MM.1S (cell line): ENCODE measurements at regions not wholly inside any gene's neighbourhood (a gene's known extent, or its start where the extent isn't known, plus 50 kb on each side); places are given as distances from the start of the nearest gene placed in this dataset.

Experiments used
- DNase-seq: peaks from one replicate; pipeline ENCODE4 v3.0.0-alpha.2; 2015
- H2AFZ ChIP-seq: fragments of 300-600 bp; sonication (generic); 2 replicates; pipeline ENCODE4 v1.6.0; 2016; ENCODE audit warnings: antibody characterized with exemption, low read length
- H3F3A ChIP-seq: fragments of 300-600 bp; sonication (generic); 2 replicates; pipeline ENCODE4 v1.6.1; 2016; ENCODE audit warnings: mild to moderate bottlenecking, antibody characterized with exemption, low read length, moderate library complexity, mixed read lengths; ENCODE audit not compliant: insufficient read depth
- H3K27ac ChIP-seq: fragments of 300-600 bp; sonication (generic); 2 replicates; pipeline ENCODE4 v1.5.1; 2016; ENCODE audit warnings: mild to moderate bottlenecking, low read length
- H3K27me3 ChIP-seq: fragments of 300-600 bp; sonication (generic); replicated peaks from 2 replicates; pipeline ENCODE4 v1.6.0; 2016; ENCODE audit warnings: low read length; ENCODE audit not compliant: insufficient read depth
- H3K36me3 ChIP-seq: fragments of 300-600 bp; sonication (generic); replicated peaks from 2 replicates; pipeline ENCODE4 v1.6.1; 2016; ENCODE audit warnings: mild to moderate bottlenecking, low read length, mixed read lengths; ENCODE audit not compliant: insufficient read depth
- H3K4me1 ChIP-seq: fragments of 300-600 bp; sonication (generic); 2 replicates; pipeline ENCODE4 v1.6.1; 2016; ENCODE audit warnings: low read length, mixed read lengths
- H3K4me2 ChIP-seq: fragments of 300-600 bp; sonication (generic); 2 replicates; pipeline ENCODE4 v1.6.0; 2016; ENCODE audit warnings: low read depth, low read length
- H3K4me3 ChIP-seq: fragments of 300-600 bp; sonication (generic); 2 replicates; pipeline ENCODE4 v1.5.1; 2016; ENCODE audit warnings: low read length, mixed read lengths
- H3K79me2 ChIP-seq: fragments of 300-600 bp; sonication (generic); 2 replicates; pipeline ENCODE4 v1.6.1; 2016; ENCODE audit warnings: mixed run types, low read length, mixed read lengths
- H3K9ac ChIP-seq: fragments of 300-600 bp; sonication (generic); 2 replicates; pipeline ENCODE4 v1.6.1; 2016; ENCODE audit warnings: low read length, mixed read lengths
- H3K9me2 ChIP-seq: fragments of 300-600 bp; sonication (generic); replicated peaks from 2 replicates; pipeline ENCODE4 v1.6.1; 2016; ENCODE audit warnings: mild to moderate bottlenecking, low read length, mixed read lengths; ENCODE audit not compliant: insufficient read depth
- H3K9me3 ChIP-seq: fragments of 300-600 bp; sonication (generic); replicated peaks from 2 replicates; pipeline ENCODE4 v1.6.1; 2016; ENCODE audit warnings: mild to moderate bottlenecking, low read length, mixed read lengths; ENCODE audit not compliant: insufficient read depth
- H4K20me1 ChIP-seq: fragments of 300-600 bp; sonication (generic); 2 replicates; pipeline ENCODE4 v1.6.1; 2016; ENCODE audit warnings: mild to moderate bottlenecking, low read length, moderate library complexity, mixed read lengths; ENCODE audit not compliant: insufficient read depth
- EZH2 ChIP-seq: fragments of 300-600 bp; sonication (generic); optimal IDR thresholded peaks from 2 replicates; pipeline ENCODE3; 2017; ENCODE audit warnings: low read depth, mild to moderate bottlenecking, antibody characterized with exemption, low read length, mixed read lengths
- EZH2phosphoT487 ChIP-seq: fragments of 300-600 bp; sonication (generic); IDR thresholded peaks from 2 replicates; pipeline ENCODE4 v1.6.1; 2018; ENCODE audit warnings: antibody characterized with exemption, low read length
- TF ChIP-seq, protein P1 (sequence below): fragments of 300-600 bp; sonication (generic); IDR thresholded peaks from 2 replicates; pipeline ENCODE4 v1.5.1; 2016; ENCODE audit warnings: antibody characterized with exemption, low read length, mixed read lengths

DNA sequence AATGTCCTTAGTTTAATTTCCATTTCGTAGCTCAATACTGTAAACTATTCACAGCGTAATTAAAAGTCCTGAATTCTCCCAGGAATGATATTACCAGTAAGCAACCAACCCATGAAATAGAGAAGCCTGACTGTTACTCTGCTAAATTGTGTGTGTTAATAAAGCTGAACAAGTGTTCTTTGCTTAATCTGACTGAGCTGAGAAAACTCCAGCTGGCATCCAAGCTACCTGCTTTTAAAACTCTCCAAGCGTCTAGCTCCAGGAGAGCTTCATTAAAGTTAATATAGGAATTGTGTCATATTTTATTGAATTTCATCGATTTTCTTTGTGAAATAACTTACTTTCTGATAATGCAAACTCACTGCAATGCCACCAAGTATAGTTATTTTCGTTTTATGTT, 524.4 kb downstream of the SLC16A7 start:
- Histone ChIP-seq H3K4me3 (no peak overlapping the region), H3K9ac (no peak overlapping the region), H3K27me3 (no peaks in the 10 kb centered on the region), H3K4me2 (no peak overlapping the region), H3K9me2 (no peaks in the 10 kb centered on the region), H3K79me2 (no peaks in the 10 kb centered on the region), H3K36me3 (no peaks in the 10 kb centered on the region), H3K4me1 (no peaks in the 10 kb centered on the region), H3F3A (no peaks in the 10 kb centered on the region), H4K20me1 (no peaks in the 10 kb centered on the region), H2AFZ (no peak overlapping the region), H3K9me3 (no peaks in the 10 kb centered on the region), H3K27ac (no peak overlapping the region)
- TF ChIP-seq EZH2phosphoT487, result no peak
- no peak for TF ChIP-seq EZH2
- TF ChIP-seq, protein P1, sequence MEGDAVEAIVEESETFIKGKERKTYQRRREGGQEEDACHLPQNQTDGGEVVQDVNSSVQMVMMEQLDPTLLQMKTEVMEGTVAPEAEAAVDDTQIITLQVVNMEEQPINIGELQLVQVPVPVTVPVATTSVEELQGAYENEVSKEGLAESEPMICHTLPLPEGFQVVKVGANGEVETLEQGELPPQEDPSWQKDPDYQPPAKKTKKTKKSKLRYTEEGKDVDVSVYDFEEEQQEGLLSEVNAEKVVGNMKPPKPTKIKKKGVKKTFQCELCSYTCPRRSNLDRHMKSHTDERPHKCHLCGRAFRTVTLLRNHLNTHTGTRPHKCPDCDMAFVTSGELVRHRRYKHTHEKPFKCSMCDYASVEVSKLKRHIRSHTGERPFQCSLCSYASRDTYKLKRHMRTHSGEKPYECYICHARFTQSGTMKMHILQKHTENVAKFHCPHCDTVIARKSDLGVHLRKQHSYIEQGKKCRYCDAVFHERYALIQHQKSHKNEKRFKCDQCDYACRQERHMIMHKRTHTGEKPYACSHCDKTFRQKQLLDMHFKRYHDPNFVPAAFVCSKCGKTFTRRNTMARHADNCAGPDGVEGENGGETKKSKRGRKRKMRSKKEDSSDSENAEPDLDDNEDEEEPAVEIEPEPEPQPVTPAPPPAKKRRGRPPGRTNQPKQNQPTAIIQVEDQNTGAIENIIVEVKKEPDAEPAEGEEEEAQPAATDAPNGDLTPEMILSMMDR, result no peak
- DNase-seq, result no peak

DNA sequence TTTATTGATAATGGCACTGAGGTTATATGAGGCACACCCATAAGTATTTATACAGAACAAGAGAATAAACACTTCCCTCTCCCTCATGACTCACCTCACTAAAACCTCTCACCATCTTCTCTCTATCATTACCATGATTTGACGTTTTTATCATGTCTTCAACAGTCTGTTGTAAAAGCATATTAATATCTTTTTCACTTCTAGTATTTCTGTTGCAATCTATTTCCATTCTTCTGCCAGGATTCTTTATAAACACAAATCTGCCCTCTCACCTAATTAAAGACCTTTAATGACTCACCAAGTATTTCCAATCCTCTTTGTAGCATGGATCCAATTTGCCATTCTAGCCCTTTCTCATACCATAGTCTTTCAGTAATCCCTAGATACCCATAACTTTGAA, 527.7 kb downstream of the SLC16A7 start:
- Histone ChIP-seq H3K4me2 (no peak overlapping the region), H3K9me3 (no peaks in the 10 kb centered on the region), H4K20me1 (no peaks in the 10 kb centered on the region), H3F3A (no peaks in the 10 kb centered on the region), H3K4me1 (no peaks in the 10 kb centered on the region), H3K4me3 (no peak overlapping the region), H3K79me2 (no peaks in the 10 kb centered on the region), H3K36me3 (no peaks in the 10 kb centered on the region), H3K27me3 (no peaks in the 10 kb centered on the region), H3K27ac (no peak overlapping the region), H3K9ac (no peak overlapping the region), H3K9me2 (no peaks in the 10 kb centered on the region), H2AFZ (no peak overlapping the region)
- TF ChIP-seq EZH2, result no peak
- TF ChIP-seq, protein P1, result no peak
- no peak for TF ChIP-seq EZH2phosphoT487
- no peak for DNase-seq

DNA sequence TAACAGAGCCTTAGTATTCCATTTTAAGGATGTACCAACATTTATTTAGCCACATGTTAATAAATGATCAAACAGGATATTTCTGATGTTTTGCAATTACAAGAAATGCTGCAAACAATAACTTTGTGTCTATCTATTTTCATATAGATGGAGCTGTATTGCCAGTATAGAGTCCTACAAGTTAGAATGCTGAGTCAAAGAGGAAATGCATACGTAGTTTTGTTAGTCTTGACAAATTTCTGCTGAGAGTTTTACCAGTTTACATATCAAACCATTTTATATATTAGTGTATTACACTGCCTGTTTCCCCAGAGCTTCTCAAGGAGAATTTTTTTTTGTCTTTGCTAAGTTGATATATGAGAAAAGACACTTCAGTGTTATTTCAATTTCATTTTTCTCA, 541.7 kb downstream of the SLC16A7 start:
- Histone ChIP-seq H3K79me2 (no peaks in the 10 kb centered on the region), H3K27ac (no peak overlapping the region), H3K4me2 (no peak overlapping the region), H3F3A (no peaks in the 10 kb centered on the region), H3K9me2 (no peaks in the 10 kb centered on the region), H3K36me3 (no peaks in the 10 kb centered on the region), H2AFZ (no peak overlapping the region), H3K4me1 (no peaks in the 10 kb centered on the region), H3K9me3 (no peaks in the 10 kb centered on the region), H4K20me1 (no peaks in the 10 kb centered on the region), H3K27me3 (no peaks in the 10 kb centered on the region), H3K4me3 (no peak overlapping the region), H3K9ac (no peak overlapping the region)
- TF ChIP-seq, protein P1, result no peak
- no peak for TF ChIP-seq EZH2phosphoT487
- TF ChIP-seq EZH2, result no peak
- no peak for DNase-seq
